Hepatocyte (in vitro differentiated cells): ENCODE measurements at regions not wholly inside any gene's neighbourhood (a gene's known extent, or its start where the extent isn't known, plus 50 kb on each side); places are given as distances from the start of the nearest gene placed in this dataset.
A peak's percentile ranks its signal among the peaks of the same experiment; 100 is the strongest.

ENCODE experiments used
- DNase-seq: peaks from one replicate; pipeline ENCODE4 v3.0.0-alpha.2; 2016; ENCODE audit warnings: low spot score
- H2AFZ ChIP-seq: fragments of 200-600 bp; sonication (generic); 2 replicates; pipeline ENCODE4 v1.6.0; 2016; ENCODE audit warnings: antibody characterized with exemption, mild to moderate bottlenecking
- H3K27ac ChIP-seq: fragments of 200-600 bp; sonication (generic); 2 replicates; pipeline ENCODE4 v1.5.1; 2016; ENCODE audit warnings: mild to moderate bottlenecking
- H3K27me3 ChIP-seq: fragments of 200-600 bp; sonication (generic); 2 replicates; pipeline ENCODE4 v1.6.1; 2016
- H3K36me3 ChIP-seq: fragments of 200-600 bp; sonication (generic); replicated peaks from 2 replicates; pipeline ENCODE4 v1.5.1; 2016; ENCODE audit warnings: low read depth; ENCODE audit not compliant: insufficient read depth
- H3K4me1 ChIP-seq: fragments of 200-600 bp; sonication (generic); 2 replicates; pipeline ENCODE4 v1.5.1; 2016; ENCODE audit warnings: mild to moderate bottlenecking, moderate library complexity; ENCODE audit not compliant: insufficient read depth
- H3K4me2 ChIP-seq: fragments of 200-600 bp; sonication (generic); 2 replicates; pipeline ENCODE4 v1.6.0; 2016
- H3K4me3 ChIP-seq: fragments of 200-600 bp; sonication (generic); 2 replicates; pipeline ENCODE4 v1.5.1; 2016; ENCODE audit warnings: mild to moderate bottlenecking
- H3K79me2 ChIP-seq: fragments of 200-600 bp; sonication (generic); 2 replicates; pipeline ENCODE4 v1.6.0; 2017; ENCODE audit warnings: mild to moderate bottlenecking
- H3K9me2 ChIP-seq: fragments of 200-600 bp; sonication (generic); replicated peaks from 2 replicates; pipeline ENCODE4 v1.6.0; 2017; ENCODE audit warnings: mild to moderate bottlenecking; ENCODE audit not compliant: insufficient read depth
- H3K9me3 ChIP-seq: fragments of 200-600 bp; sonication (generic); 2 replicates; pipeline ENCODE4 v1.5.1; 2016; ENCODE audit warnings: low read depth, mild to moderate bottlenecking
- H4K20me1 ChIP-seq: fragments of 200-600 bp; sonication (generic); 2 replicates; pipeline ENCODE4 v1.6.0; 2016; ENCODE audit warnings: mild to moderate bottlenecking; ENCODE audit not compliant: insufficient read depth, poor library complexity, severe bottlenecking
- CTCF ChIP-seq: fragments of 200-600 bp; sonication (generic); IDR thresholded peaks from 2 replicates; pipeline ENCODE4 v1.5.1; 2016; ENCODE audit warnings: antibody characterized with exemption, mild to moderate bottlenecking; ENCODE audit not compliant: poor library complexity
- EZH2 ChIP-seq: fragments of 200-600 bp; sonication (generic); IDR thresholded peaks from 2 replicates; pipeline ENCODE4 v1.6.1; 2016; ENCODE audit warnings: antibody characterized with exemption, mild to moderate bottlenecking, borderline replicate concordance
- EZH2phosphoT487 ChIP-seq: fragments of 200-600 bp; sonication (generic); IDR thresholded peaks from one replicate; pipeline ENCODE4 v1.6.1; 2018; ENCODE audit warnings: antibody characterized with exemption, mild to moderate bottlenecking, low read depth, moderate library complexity; ENCODE audit not compliant: unreplicated experiment, severe bottlenecking
- WGBS: methylation state at CpG from one replicate; pipeline ENCODE4 v1.1.6; 2016; ENCODE audit warnings: low lambda C conversion rate; ENCODE audit errors: missing lambda C conversion rate; 5-methylcytosine and 5-hydroxymethylcytosine counted together

DNA sequence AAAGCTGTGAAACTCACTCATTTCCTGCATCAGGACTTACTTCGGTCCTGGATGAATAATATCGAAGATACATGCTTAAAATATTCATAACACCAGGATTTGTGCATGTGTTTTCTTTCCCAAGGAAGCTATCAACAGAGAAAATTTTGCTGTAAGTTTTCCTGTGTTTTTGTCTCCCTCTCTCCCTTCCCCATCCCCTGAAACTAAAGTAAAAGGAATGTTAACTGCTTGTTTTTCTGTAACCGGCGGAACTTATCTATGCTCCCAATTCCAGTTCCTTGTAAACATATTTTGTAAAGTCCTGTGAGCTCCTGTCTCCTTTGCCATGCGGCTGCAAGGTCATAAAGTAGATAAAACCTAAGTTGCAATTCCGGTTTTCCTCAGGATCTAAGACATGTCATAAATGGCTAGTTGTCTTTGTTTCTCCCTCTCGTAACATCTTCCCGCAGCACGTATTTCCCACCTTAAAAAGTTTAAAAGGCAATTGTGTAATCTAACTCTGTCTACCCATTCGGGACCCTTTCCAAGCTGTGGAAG lies 79.0 kb upstream of the POM121L12 start:
- Histone ChIP-seq H2AFZ (peak overlapping the region; percentile 13), H3K4me3 (no peak overlapping the region)
- WGBS, result 10% methylated on average over 10 of the region's 10 CpGs

GRCh38 chr7:52955522-52955921 lies 79.9 kb upstream of the POM121L12 start:
- H3K4me3 ChIP-seq, result no peak overlapping the region
- peak overlapping the region; percentile 45 for H3K27ac ChIP-seq
- H2AFZ ChIP-seq, result peak overlapping the region; percentile 13
- H3K9me2 ChIP-seq, result no peaks in the 10 kb centered on the region
- H3K4me2 ChIP-seq, result peak overlapping the region; percentile 56
- DNase-seq, result no peak
- no peaks in the 10 kb centered on the region for H4K20me1 ChIP-seq
- 43% methylated on average over 2 of the region's 2 CpGs for WGBS
- H3K27me3 ChIP-seq, result no peaks in the 10 kb centered on the region
- no peaks in the 10 kb centered on the region for H3K36me3 ChIP-seq
- no peaks in the 10 kb centered on the region for H3K9me3 ChIP-seq
- no peaks in the 10 kb centered on the region for H3K79me2 ChIP-seq
- peaks cover 34% of the 10 kb centered on the region for H3K4me1 ChIP-seq
- TF ChIP-seq EZH2 (no peak), CTCF (no peak), EZH2phosphoT487 (no peak)

More for the DNA sequence above, 79.0 kb upstream of the POM121L12 start:
- no peak for TF ChIP-seq EZH2phosphoT487
- no peak for TF ChIP-seq CTCF
- TF ChIP-seq EZH2, result no peak
- peak overlapping the region; percentile 45 for H3K27ac ChIP-seq
- H3K4me2 ChIP-seq, result peak overlapping the region; percentile 56
- H3K36me3 ChIP-seq, result no peaks in the 10 kb centered on the region
- peaks cover 35% of the 10 kb centered on the region for H3K4me1 ChIP-seq
- no peaks in the 10 kb centered on the region for H3K9me3 ChIP-seq
- no peaks in the 10 kb centered on the region for H3K79me2 ChIP-seq
- peak; percentile 36 for DNase-seq
- H3K9me2 ChIP-seq, result no peaks in the 10 kb centered on the region
- H3K27me3 ChIP-seq, result no peaks in the 10 kb centered on the region
- H4K20me1 ChIP-seq, result no peaks in the 10 kb centered on the region

DNA sequence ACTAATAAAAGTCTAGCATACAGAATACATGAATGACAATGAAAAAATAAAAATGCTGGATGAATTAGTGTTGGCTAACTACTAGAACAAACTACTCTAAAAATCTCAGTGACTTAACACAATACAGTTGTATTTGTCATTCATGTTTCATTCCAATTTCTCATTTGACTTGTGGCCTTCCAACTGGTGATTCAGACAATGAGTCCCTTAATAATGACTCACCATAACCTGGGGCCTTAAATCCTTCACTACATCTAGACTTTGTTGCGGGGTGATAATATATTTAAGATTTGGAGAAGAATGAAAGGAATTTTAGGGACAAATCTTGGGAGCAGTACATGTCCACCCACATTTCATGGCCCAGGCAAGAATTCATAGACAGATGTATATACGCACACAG lies 90.5 kb upstream of the POM121L12 start:
- H3K4me3 ChIP-seq, result no peak overlapping the region
- no peaks in the 10 kb centered on the region for H3K9me3 ChIP-seq
- H2AFZ ChIP-seq, result no peak overlapping the region
- no peaks in the 10 kb centered on the region for H3K9me2 ChIP-seq
- no peak for DNase-seq
- no peak overlapping the region for H3K4me2 ChIP-seq
- no peaks in the 10 kb centered on the region for H3K27me3 ChIP-seq
- no peaks in the 10 kb centered on the region for H3K79me2 ChIP-seq
- no peak overlapping the region for H3K27ac ChIP-seq
- WGBS, result 86% methylated on average over 2 of the region's 2 CpGs
- H3K36me3 ChIP-seq, result no peaks in the 10 kb centered on the region
- no peaks in the 10 kb centered on the region for H4K20me1 ChIP-seq
- TF ChIP-seq CTCF (no peak), EZH2 (no peak), EZH2phosphoT487 (no peak)
- no peaks in the 10 kb centered on the region for H3K4me1 ChIP-seq

DNA sequence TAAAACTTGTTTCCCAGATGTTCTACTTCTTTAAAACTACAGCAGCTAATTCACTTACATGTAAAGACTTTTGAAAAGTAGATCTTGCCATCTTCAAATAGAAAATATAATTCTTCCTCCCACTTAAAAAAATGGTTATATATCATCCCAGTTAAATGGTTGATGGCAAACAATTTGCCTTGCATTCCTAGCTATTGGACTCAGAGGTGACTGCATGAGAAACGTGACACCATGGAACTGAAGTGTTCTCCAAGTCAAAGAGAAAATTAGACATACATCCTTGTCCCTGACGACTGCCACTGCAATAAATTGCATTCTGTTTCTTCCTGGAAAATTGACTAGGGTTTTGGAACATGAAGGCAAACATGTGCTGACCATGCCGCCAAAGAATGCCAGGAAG lies 95.0 kb upstream of the POM121L12 start:
- no peak for TF ChIP-seq EZH2phosphoT487
- no peak for TF ChIP-seq CTCF
- TF ChIP-seq EZH2, result no peak
- Histone ChIP-seq H3K27me3 (no peaks in the 10 kb centered on the region), H3K4me1 (no peaks in the 10 kb centered on the region), H3K27ac (peak overlapping the region; percentile 9), H3K9me3 (no peaks in the 10 kb centered on the region), H3K79me2 (no peaks in the 10 kb centered on the region), H2AFZ (no peak overlapping the region), H4K20me1 (no peaks in the 10 kb centered on the region), H3K9me2 (no peaks in the 10 kb centered on the region), H3K4me3 (no peak overlapping the region), H3K4me2 (no peak overlapping the region), H3K36me3 (no peaks in the 10 kb centered on the region)
- no peak for DNase-seq
- 58% methylated on average over 3 of the region's 3 CpGs for WGBS
